Panc1 (cell line): ENCODE measurements at regions not wholly inside any gene's neighbourhood (a gene's known extent, or its start where the extent isn't known, plus 50 kb on each side); places are given as distances from the start of the nearest gene placed in this dataset.

Source experiments
- ATAC-seq: fragments of 200-7000 bp; cut with Tn5 transposase; 2 replicates; pipeline ENCODE4 v1.9.1; 2020; ENCODE audit warnings: mild to moderate bottlenecking, moderate library complexity
- BruUV-seq: library from RNA; stranded (reverse); fragments of 400-500 nt; replicated peaks from 2 replicates; lab custom pipeline; 2021; lab: Mats Ljungman, UMichigan
- CTCF ChIA-PET: fragments of 300-600 bp; sonication (Branson Sonifier 250); formaldehyde crosslinking; loops from one replicate; lab custom pipeline; 2022; ENCODE audit warnings: antibody characterized with exemption; lab: Charles Lee
- POLR2A ChIA-PET: fragments of 300-600 bp; sonication (Branson Sonifier 250); formaldehyde crosslinking; loops from one replicate; lab custom pipeline; 2022; ENCODE audit warnings: antibody characterized with exemption; lab: Charles Lee
- DNase-seq: peaks from one replicate; pipeline ENCODE4 v3.0.0-alpha.2; 2010; ENCODE audit warnings: low read depth, low spot score
- H3K27ac ChIP-seq: 2 replicates; pipeline ENCODE4 v1.5.1; 2011; ENCODE audit warnings: mild to moderate bottlenecking, low read length, inconsistent platforms
- H3K27me3 ChIP-seq: fragments of 200-500 bp; sonication (Bioruptor generic); 2 replicates; pipeline ENCODE4 v1.6.0; 2014; ENCODE audit warnings: low read length, inconsistent platforms; ENCODE audit not compliant: control insufficient read depth, insufficient read depth
- H3K36me3 ChIP-seq: fragments of 200-500 bp; sonication (Bioruptor generic); 2 replicates; pipeline ENCODE4 v1.5.1; 2014; ENCODE audit warnings: inconsistent platforms, mild to moderate bottlenecking, low read length, moderate library complexity; ENCODE audit not compliant: control insufficient read depth, insufficient read depth
- H3K4me1 ChIP-seq: 2 replicates; pipeline ENCODE4 v1.5.1; 2011; ENCODE audit warnings: inconsistent platforms, mild to moderate bottlenecking, low read length, moderate library complexity; ENCODE audit not compliant: control insufficient read depth, insufficient read depth
- H3K4me3 ChIP-seq, 2 experiments: 2 replicates each; pipeline ENCODE4 v1.5.1; 2011 to 2012; ENCODE audit warnings: low read depth in 2 of 2, low read length in 2 of 2, mild to moderate bottlenecking in 2 of 2, inconsistent platforms in 1 of 2, moderate library complexity in 1 of 2
- H3K9me3 ChIP-seq: fragments of 200-500 bp; sonication (Bioruptor generic); 2 replicates; pipeline ENCODE4 v1.5.1; 2014; ENCODE audit warnings: low read depth, mild to moderate bottlenecking, inconsistent platforms, low read length, moderate library complexity; ENCODE audit not compliant: control insufficient read depth, insufficient read depth
- POLR2AphosphoS5 ChIP-seq: IDR thresholded peaks from 2 replicates; pipeline ENCODE4 v1.6.1; 2012; ENCODE audit warnings: mild to moderate bottlenecking, low read depth, low read length, moderate library complexity
- SIN3A ChIP-seq: IDR thresholded peaks from 2 replicates; pipeline ENCODE4 v1.6.1; 2012; ENCODE audit warnings: low read depth, mild to moderate bottlenecking, low read length, moderate library complexity, borderline replicate concordance; ENCODE audit not compliant: insufficient read depth
- TCF7L2 ChIP-seq: IDR thresholded peaks from 2 replicates; pipeline ENCODE4 v1.6.1; 2011; ENCODE audit warnings: mild to moderate bottlenecking, low read depth, low read length, inconsistent platforms
- in situ Hi-C: cut with HindIII; loops from 2 replicates; pipeline ENCODE4 v1.10.0; 2016; ENCODE audit warnings: low sequenced_read_pairs, low pct_unique_long_range_greater_than_20kb
- intact Hi-C: fragments of 100-400 bp; cut with micrococcal nuclease; formaldehyde crosslinking; loops from one replicate; pipeline ENCODE4 v1.10.0; 2022; ENCODE audit not compliant: unreplicated experiment
- TF ChIP-seq, protein P1 (sequence below): fragments of 450-650 bp; IDR thresholded peaks from 2 replicates; pipeline ENCODE4 v1.5.1; 2017; ENCODE audit warnings: mild to moderate bottlenecking
- TF ChIP-seq, protein P2 (sequence below), 2 experiments: IDR thresholded peaks; 2 replicates each; pipeline ENCODE4 v1.6.1; 2011 to 2012; ENCODE audit warnings: low read depth in 2 of 2, control low read depth in 1 of 2, low read length in 1 of 2, mild to moderate bottlenecking in 1 of 2, moderate library complexity in 1 of 2; ENCODE audit not compliant: insufficient read depth in 1 of 2

DNA sequence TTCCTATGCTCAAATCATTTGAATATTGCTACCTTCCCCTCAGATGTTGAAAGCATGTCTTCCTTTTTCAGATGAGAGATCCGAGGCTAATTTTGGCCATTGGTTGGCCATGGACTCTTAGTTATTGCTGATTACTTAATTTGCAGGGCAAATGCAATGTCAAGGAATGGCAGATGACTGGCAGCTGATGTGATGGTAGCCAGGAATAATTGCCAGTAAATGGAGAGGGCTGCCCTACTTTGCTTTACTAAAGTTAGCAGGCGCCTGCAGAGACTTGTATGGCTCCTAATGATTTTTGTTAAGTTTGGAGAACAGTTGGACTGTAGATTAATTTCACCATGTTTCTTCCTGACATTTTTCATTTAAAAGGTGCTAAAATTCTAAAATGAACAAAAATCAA, 128.9 kb downstream of the XCL2 start:
- CTCF ChIA-PET: no interaction called here
- ATAC-seq (no peak), DNase-seq (no peak)
- Histone ChIP-seq H3K4me3 (no peak overlapping the region), H3K4me1 (no peaks in the 10 kb centered on the region), H3K27ac (no peak overlapping the region), H3K36me3 (no peaks in the 10 kb centered on the region), H3K27me3 (peaks cover 5% of the 10 kb centered on the region; the same call in 1 of the 2 replicates), H3K9me3 (no peaks in the 10 kb centered on the region)
- BruUV-seq: no TSS peak
- POLR2A ChIA-PET: no interaction called here
- intact Hi-C loops: no loop called here
- in situ Hi-C loops: no loop called here
- TF ChIP-seq, protein P1, sequence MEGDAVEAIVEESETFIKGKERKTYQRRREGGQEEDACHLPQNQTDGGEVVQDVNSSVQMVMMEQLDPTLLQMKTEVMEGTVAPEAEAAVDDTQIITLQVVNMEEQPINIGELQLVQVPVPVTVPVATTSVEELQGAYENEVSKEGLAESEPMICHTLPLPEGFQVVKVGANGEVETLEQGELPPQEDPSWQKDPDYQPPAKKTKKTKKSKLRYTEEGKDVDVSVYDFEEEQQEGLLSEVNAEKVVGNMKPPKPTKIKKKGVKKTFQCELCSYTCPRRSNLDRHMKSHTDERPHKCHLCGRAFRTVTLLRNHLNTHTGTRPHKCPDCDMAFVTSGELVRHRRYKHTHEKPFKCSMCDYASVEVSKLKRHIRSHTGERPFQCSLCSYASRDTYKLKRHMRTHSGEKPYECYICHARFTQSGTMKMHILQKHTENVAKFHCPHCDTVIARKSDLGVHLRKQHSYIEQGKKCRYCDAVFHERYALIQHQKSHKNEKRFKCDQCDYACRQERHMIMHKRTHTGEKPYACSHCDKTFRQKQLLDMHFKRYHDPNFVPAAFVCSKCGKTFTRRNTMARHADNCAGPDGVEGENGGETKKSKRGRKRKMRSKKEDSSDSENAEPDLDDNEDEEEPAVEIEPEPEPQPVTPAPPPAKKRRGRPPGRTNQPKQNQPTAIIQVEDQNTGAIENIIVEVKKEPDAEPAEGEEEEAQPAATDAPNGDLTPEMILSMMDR: no peak
- TF ChIP-seq, protein P2, sequence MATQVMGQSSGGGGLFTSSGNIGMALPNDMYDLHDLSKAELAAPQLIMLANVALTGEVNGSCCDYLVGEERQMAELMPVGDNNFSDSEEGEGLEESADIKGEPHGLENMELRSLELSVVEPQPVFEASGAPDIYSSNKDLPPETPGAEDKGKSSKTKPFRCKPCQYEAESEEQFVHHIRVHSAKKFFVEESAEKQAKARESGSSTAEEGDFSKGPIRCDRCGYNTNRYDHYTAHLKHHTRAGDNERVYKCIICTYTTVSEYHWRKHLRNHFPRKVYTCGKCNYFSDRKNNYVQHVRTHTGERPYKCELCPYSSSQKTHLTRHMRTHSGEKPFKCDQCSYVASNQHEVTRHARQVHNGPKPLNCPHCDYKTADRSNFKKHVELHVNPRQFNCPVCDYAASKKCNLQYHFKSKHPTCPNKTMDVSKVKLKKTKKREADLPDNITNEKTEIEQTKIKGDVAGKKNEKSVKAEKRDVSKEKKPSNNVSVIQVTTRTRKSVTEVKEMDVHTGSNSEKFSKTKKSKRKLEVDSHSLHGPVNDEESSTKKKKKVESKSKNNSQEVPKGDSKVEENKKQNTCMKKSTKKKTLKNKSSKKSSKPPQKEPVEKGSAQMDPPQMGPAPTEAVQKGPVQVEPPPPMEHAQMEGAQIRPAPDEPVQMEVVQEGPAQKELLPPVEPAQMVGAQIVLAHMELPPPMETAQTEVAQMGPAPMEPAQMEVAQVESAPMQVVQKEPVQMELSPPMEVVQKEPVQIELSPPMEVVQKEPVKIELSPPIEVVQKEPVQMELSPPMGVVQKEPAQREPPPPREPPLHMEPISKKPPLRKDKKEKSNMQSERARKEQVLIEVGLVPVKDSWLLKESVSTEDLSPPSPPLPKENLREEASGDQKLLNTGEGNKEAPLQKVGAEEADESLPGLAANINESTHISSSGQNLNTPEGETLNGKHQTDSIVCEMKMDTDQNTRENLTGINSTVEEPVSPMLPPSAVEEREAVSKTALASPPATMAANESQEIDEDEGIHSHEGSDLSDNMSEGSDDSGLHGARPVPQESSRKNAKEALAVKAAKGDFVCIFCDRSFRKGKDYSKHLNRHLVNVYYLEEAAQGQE (IDR thresholded peaks at IDR 0.05; ENCODE audit: insufficient read depth in 1 of 2, low read depth in 2 of 2, low read length in 1 of 2): no peak
- TF ChIP-seq SIN3A (no peak), TCF7L2 (no peak), POLR2AphosphoS5 (no peak)

DNA sequence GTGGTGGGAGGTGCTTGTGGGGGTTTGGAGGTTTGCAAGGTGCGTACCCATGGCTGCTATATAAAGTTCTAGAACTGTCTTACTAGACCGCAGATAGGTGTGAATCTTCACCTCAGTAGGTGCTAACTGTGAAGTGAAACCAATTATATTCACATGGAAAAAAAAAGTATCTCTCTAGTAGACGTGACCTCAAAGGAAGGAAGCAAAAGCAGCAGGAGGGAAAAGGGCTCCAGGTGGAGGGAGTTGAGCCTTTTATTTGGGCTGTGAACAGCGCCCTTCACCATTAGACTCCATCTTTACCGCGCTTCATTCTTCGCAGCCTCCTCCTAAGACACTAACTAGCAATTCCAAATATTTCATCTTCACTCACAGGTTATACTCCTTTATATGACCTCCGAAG, 129.8 kb downstream of the TBX19 start:
- Histone ChIP-seq H3K27ac (no peak overlapping the region), H3K27me3 (no peaks in the 10 kb centered on the region), H3K36me3 (no peaks in the 10 kb centered on the region), H3K4me1 (no peaks in the 10 kb centered on the region), H3K4me3 (no peak overlapping the region), H3K9me3 (no peaks in the 10 kb centered on the region)
- ChIA-PET CTCF (no interaction called here), POLR2A (no interaction called here)
- DNase-seq (no peak), ATAC-seq (no peak)
- intact Hi-C loops: no loop called here
- no TSS peak for BruUV-seq
- TF ChIP-seq, protein P1: no peak
- TF ChIP-seq TCF7L2 (no peak), POLR2AphosphoS5 (no peak), SIN3A (no peak)
- TF ChIP-seq, protein P2 (IDR thresholded peaks at IDR 0.05; ENCODE audit: insufficient read depth in 1 of 2, low read depth in 2 of 2, low read length in 1 of 2): no peak
- in situ Hi-C loops: no loop called here
